Endothelial cell of umbilical vein (primary cell): ENCODE measurements at regions not wholly inside any gene's neighbourhood (a gene's known extent, or its start where the extent isn't known, plus 50 kb on each side); places are given as distances from the start of the nearest gene placed in this dataset.

Experiments
- BruUV-seq: library from RNA; stranded (reverse); fragments of 400-500 nt; replicated peaks from 2 replicates; lab custom pipeline; 2021; lab: Mats Ljungman, UMichigan
- CTCF ChIA-PET: fragments of 300-600, 350-600 bp; sonication (Branson Sonifier 250); formaldehyde crosslinking; loops from one replicate; lab custom pipeline; 2021; ENCODE audit warnings: antibody characterized with exemption, inconsistent platforms; lab: Charles Lee
- POLR2A ChIA-PET: fragments of 300-600, 350-600 bp; sonication (Branson Sonifier 250); formaldehyde crosslinking; loops from one replicate; lab custom pipeline; 2021; ENCODE audit warnings: antibody characterized with exemption, inconsistent platforms; lab: Charles Lee
- DNase-seq: peaks from one replicate; pipeline ENCODE4 v3.0.0-alpha.2; 2011; ENCODE audit warnings: low read depth, low spot score
- FAIRE-seq: peaks from 2 replicates; lab custom pipeline; 2011; peaks lifted over from hg19 to GRCh38; lab: Jason Lieb, UNC
- H2AFZ ChIP-seq: 2 replicates; pipeline ENCODE4 v1.6.0; 2012; ENCODE audit warnings: low read depth, low read length, control low read depth, inconsistent platforms
- H3K27ac ChIP-seq: 2 replicates; pipeline ENCODE4 v1.5.1; 2011; ENCODE audit warnings: low read depth, mild to moderate bottlenecking, control low read depth, low read length, moderate library complexity; ENCODE audit not compliant: insufficient read depth
- H3K27me3 ChIP-seq, 2 experiments: 2 replicates each; pipeline versions ENCODE4 v1.6.0 to v1.6.1; 2011; ENCODE audit warnings: low read length in 2 of 2, mixed read lengths in 1 of 2; ENCODE audit not compliant: control insufficient read depth in 2 of 2, insufficient read depth in 2 of 2
- H3K36me3 ChIP-seq, 2 experiments: 2 replicates in 1 of 2; 3 replicates in 1 of 2; pipeline ENCODE4 v1.5.1; 2011; ENCODE audit warnings: low read length in 2 of 2, mild to moderate bottlenecking in 1 of 2, moderate library complexity in 1 of 2; ENCODE audit not compliant: control insufficient read depth in 2 of 2, insufficient read depth in 2 of 2; ENCODE audit errors: extremely low read depth in 1 of 2
- H3K4me1 ChIP-seq: 3 replicates; pipeline ENCODE4 v1.5.1; 2011; ENCODE audit warnings: mild to moderate bottlenecking, low read length; ENCODE audit not compliant: control insufficient read depth, insufficient read depth; ENCODE audit errors: extremely low read depth
- H3K4me2 ChIP-seq: 2 replicates; pipeline ENCODE4 v1.6.1; 2011; ENCODE audit warnings: low read length, control low read depth, mixed read lengths; ENCODE audit not compliant: insufficient read depth
- H3K4me3 ChIP-seq, 3 experiments: fragments of 200-600 bp in 1 of 3; sonication (generic), shearing (Covaris generic) in 1 of 3; replicated peaks in 1 of 3; 2 replicates each; pipeline ENCODE4 v1.5.1; 2011 to 2016; ENCODE audit warnings: control low read depth in 3 of 3, low read length in 3 of 3, mild to moderate bottlenecking in 2 of 3, inconsistent platforms in 1 of 3, low read depth in 1 of 3, moderate library complexity in 1 of 3; ENCODE audit not compliant: insufficient read depth in 1 of 3
- H3K79me2 ChIP-seq: 2 replicates; pipeline ENCODE4 v1.6.0; 2012; ENCODE audit warnings: low read length, inconsistent platforms; ENCODE audit not compliant: control insufficient read depth, insufficient read depth
- H3K9ac ChIP-seq: replicated peaks from 2 replicates; pipeline ENCODE3; 2011; ENCODE audit warnings: low read length, control low read depth; ENCODE audit not compliant: insufficient read depth; ENCODE audit errors: extremely low read depth
- H3K9me1 ChIP-seq: replicated peaks from 3 replicates; pipeline ENCODE4 v1.6.0; 2011; ENCODE audit warnings: mild to moderate bottlenecking, low read length; ENCODE audit not compliant: control insufficient read depth, insufficient read depth; ENCODE audit errors: extremely low read depth
- H3K9me3 ChIP-seq: replicated peaks from 2 replicates; pipeline ENCODE4 v1.5.1; 2012; ENCODE audit warnings: low read length, inconsistent platforms; ENCODE audit not compliant: control insufficient read depth, insufficient read depth
- H4K20me1 ChIP-seq: replicated peaks from 2 replicates; pipeline ENCODE3; 2011; ENCODE audit warnings: mild to moderate bottlenecking, low read length; ENCODE audit not compliant: control insufficient read depth, insufficient read depth; ENCODE audit errors: extremely low read depth
- CTCF ChIP-seq, 2 donors: IDR thresholded peaks; 1 replicate in 1 of 2; 2 replicates in 1 of 2; pipeline ENCODE4 v1.5.1; 2011; ENCODE audit warnings: low read length in 2 of 2, mild to moderate bottlenecking in 2 of 2, moderate library complexity in 2 of 2, control low read depth in 1 of 2, inconsistent platforms in 1 of 2, low read depth in 1 of 2; ENCODE audit not compliant: insufficient read depth in 1 of 2; ENCODE audit errors: extremely low read depth in 1 of 2
- EZH2 ChIP-seq: IDR thresholded peaks from 2 replicates; pipeline ENCODE4 v1.6.1; 2012; ENCODE audit warnings: borderline replicate concordance, low read depth, mild to moderate bottlenecking, moderate library complexity, low read length, inconsistent platforms; ENCODE audit not compliant: severe bottlenecking
- FOS ChIP-seq: IDR thresholded peaks from 2 replicates; pipeline ENCODE4 v1.6.1; 2011; ENCODE audit warnings: mild to moderate bottlenecking, low read length, moderate library complexity, borderline replicate concordance; ENCODE audit not compliant: insufficient read depth
- GATA2 ChIP-seq: IDR thresholded peaks from 2 replicates; pipeline ENCODE4 v1.7.0; 2011; ENCODE audit warnings: low read depth, mild to moderate bottlenecking, moderate library complexity, mixed read lengths, low read length; ENCODE audit not compliant: insufficient read length, insufficient read depth
- JUN ChIP-seq: IDR thresholded peaks from 2 replicates; pipeline ENCODE4 v1.6.1; 2011; ENCODE audit warnings: borderline replicate concordance, low read depth; ENCODE audit not compliant: insufficient read length, insufficient read depth
- MAX ChIP-seq: IDR thresholded peaks from 2 replicates; pipeline ENCODE4 v1.6.1; 2011; ENCODE audit not compliant: insufficient read depth, insufficient read length
- MYC ChIP-seq: IDR thresholded peaks from one replicate; pipeline ENCODE4 v1.6.1; 2011; ENCODE audit warnings: mild to moderate bottlenecking, low read depth, low read length
- POLR2A ChIP-seq: IDR thresholded peaks from 2 replicates; pipeline ENCODE4 v1.6.1; 2012; ENCODE audit warnings: low read depth, mild to moderate bottlenecking, control low read depth, low read length
- POLR2AphosphoS5 ChIP-seq: IDR thresholded peaks from 2 replicates; pipeline ENCODE4 v1.6.1; 2012; ENCODE audit warnings: low read depth, mild to moderate bottlenecking, control low read depth, low read length, moderate library complexity; ENCODE audit not compliant: insufficient read depth
- dilution Hi-C: fragments of 300-500 bp; cut with MboI; formaldehyde crosslinking; loops from one replicate; pipeline ENCODE4 v1.15.0; 2019; ENCODE audit warnings: low sequenced_read_pairs; ENCODE audit not compliant: extremely low pct_ligation_motif_present
- intact Hi-C: fragments of 100-400 bp; cut with micrococcal nuclease; formaldehyde crosslinking; loops from one replicate; pipeline ENCODE4 v1.10.0; 2022

- TF ChIP-seq FOS: no peak
- TF ChIP-seq EZH2: no peak
- no peak for TF ChIP-seq POLR2AphosphoS5
- no peak for TF ChIP-seq JUN
- no peak for TF ChIP-seq MAX
- no peak for TF ChIP-seq MYC
- TF ChIP-seq GATA2: no peak
- no peak for TF ChIP-seq POLR2A
- TF ChIP-seq CTCF (IDR thresholded peaks at IDR 0.05; ENCODE audit: extremely low read depth in 1 of 2, insufficient read depth in 1 of 2, low read depth in 1 of 2, low read length in 2 of 2): no peak
- H3K4me2 ChIP-seq: no peak overlapping the region
- H2AFZ ChIP-seq: no peak overlapping the region
- H3K9me1 ChIP-seq: no peaks in the 10 kb centered on the region
- H3K27ac ChIP-seq: no peak overlapping the region
- intact Hi-C loops (no loop called here), dilution Hi-C loops (no loop called here)
- H3K9ac ChIP-seq: no peak overlapping the region
- FAIRE-seq: no peak
- no peaks in the 10 kb centered on the region for H3K36me3 ChIP-seq
- no TSS peak for BruUV-seq
- ChIA-PET CTCF (no interaction called here), POLR2A (no interaction called here)
- DNase-seq: no peak
- H3K9me3 ChIP-seq: no peaks in the 10 kb centered on the region
- H3K79me2 ChIP-seq: no peaks in the 10 kb centered on the region
- H3K4me3 ChIP-seq: no peak overlapping the region
- H3K4me1 ChIP-seq: no peaks in the 10 kb centered on the region
- no peaks in the 10 kb centered on the region for H3K27me3 ChIP-seq
- H4K20me1 ChIP-seq: no peaks in the 10 kb centered on the region
These were observed 140.5 kb downstream of the PTH2R start for GRCh38 chr2:208546860-208547650.
